ENCODE measurements at regions not wholly inside any gene's neighbourhood (a gene's known extent, or its start where the extent isn't known, plus 50 kb on each side); places are given as distances from the start of the nearest gene placed in this dataset.

- TF ChIP-seq CTCF (IDR thresholded peaks at IDR 0.05; ENCODE audit: insufficient read depth, low read depth, low read length) (no peak), EZH2 (IDR thresholded peaks at IDR 0.05; ENCODE audit: insufficient read depth, low read length) (no peak)
Measured at GRCh38 chr22:44630826-44631225, 71.2 kb upstream of the PRR5 start.

Data from astrocyte (in vitro differentiated cells and primary cell).